Hematopoietic multipotent progenitor cell (in vitro differentiated cells): ENCODE measurements at regions not wholly inside any gene's neighbourhood (a gene's known extent, or its start where the extent isn't known, plus 50 kb on each side); places are given as distances from the start of the nearest gene placed in this dataset.
"Not testable (repeated sequence)": the region's sequence is repeated elsewhere in the genome, so short reads cannot be mapped to it uniquely, and the experiment has no call there.

Source experiments
- DNase-seq, 3 donors: peaks; one replicate each; pipeline ENCODE4 v3.0.0-alpha.2; 2011 to 2015; ENCODE audit warnings: low read depth in 2 of 3, low spot score in 2 of 3

DNA sequence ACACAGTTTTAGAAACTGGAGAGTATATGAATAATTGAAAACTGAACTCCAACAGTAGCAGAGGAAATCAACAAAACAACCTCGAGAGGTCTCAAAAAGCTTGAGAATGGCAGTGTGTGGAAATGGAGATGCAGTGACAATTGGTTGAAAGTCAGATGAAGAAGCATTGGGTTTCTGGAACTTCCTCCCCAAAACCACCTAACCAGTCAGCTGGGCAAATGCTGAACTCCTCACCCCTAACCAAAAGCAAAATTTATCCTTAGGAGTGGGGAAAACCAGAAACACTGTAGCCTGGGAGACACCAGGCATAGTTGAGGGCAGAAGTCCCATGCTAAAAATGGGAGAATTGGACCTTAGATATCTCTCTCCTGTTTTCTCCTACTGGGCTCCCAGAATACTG lies 109.9 kb downstream of the TANC2 start:
- peak in 1 of 3 donors; percentile 5 for DNase-seq

- DNase-seq, result no peak
Measured at GRCh38 chr17:63078707-63079106, 112.7 kb downstream of the TANC2 start.

GRCh38 chr17:63082273-63082861 lies 116.3 kb downstream of the TANC2 start:
- peak in 2 of 3 donors; percentile 31 to 68 for DNase-seq

DNA sequence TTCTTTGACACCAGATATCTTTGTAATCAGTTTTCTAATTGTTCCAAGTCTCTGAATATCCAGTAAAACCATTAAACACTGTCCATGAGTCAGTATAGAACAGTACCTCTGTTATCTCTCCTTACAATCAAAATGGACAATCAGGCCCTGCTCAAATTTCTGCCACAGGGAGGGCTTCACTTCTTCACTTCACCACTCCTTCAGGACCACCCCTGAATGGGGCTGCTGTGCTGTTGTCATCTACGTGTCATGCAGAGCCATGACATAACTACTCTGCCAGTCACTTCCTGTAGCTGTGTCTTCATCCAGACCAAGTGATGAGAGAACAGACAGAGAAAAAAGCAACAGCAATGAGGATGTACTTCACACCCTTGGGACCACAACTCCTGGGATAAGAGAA lies 116.9 kb downstream of the TANC2 start:
- DNase-seq, result peak in 1 of 3 donors; percentile 8

DNA sequence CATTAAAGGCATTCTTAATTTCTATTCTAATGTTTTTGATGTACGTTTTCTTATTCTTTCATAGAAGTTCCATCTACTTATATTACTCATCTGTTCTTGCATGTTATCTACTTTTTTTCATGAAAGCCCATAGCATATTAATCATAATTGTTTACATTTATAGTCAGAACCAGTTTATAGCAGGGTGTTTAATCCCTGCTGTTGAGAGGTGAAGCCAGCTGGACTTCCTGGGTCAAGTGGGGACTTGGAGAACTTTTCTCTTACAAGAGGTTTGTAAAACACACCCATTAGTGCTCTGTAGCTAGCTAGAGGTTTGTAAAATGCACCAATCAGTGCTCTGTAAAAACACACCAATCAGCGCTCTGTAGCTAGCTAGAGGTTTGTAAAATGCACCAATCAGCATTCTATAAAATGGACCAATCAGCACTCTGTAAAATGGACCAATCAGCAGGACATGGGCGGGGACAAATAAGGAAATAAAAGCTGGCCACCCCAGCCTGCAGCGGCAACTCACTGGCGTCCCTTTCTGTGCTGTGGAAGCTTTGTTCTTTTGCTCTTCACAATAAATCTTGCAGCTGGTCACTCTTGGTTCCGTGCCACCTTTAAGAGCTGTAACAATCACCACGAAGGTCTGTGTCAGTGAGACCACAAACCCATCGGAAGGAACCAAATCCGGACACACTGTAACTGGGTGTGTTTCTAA lies 120.6 kb downstream of the TANC2 start:
- no peak for DNase-seq

DNA sequence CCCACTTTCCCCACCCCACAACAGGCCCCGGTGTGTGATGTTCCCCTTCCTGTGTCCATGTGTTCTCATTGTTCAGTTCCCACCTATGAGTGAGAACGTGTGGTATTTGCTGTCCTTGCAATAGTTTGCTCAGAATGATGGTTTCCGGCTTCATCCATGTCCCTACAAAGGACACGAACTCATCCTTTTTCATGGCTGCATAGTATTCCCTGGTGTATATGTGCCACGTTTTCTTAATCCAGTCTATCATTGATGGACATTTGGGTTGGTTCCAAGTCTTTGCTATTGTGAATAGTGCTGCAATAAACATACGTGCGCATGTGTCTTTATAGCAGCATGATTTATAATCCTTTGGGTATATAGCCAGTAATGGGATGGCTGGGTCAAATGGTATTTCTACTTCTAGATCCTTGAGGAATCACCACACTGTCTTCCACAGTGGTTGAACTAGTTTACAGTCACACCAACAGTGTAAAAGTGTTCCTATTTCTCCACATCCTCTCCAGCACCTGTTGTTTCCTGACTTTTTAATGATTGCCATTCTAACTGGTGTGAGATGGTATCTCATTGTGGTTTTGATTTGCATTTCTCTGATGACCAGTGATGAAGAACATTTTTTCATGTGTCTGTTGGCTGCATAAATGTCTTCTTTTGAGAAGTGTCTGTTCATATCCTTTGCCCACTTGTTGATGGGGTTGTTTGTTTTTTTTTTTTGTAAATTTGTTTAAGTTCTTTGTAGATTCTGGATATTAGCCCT lies 124.5 kb downstream of the TANC2 start:
- DNase-seq, result not testable (repeated sequence)

DNA sequence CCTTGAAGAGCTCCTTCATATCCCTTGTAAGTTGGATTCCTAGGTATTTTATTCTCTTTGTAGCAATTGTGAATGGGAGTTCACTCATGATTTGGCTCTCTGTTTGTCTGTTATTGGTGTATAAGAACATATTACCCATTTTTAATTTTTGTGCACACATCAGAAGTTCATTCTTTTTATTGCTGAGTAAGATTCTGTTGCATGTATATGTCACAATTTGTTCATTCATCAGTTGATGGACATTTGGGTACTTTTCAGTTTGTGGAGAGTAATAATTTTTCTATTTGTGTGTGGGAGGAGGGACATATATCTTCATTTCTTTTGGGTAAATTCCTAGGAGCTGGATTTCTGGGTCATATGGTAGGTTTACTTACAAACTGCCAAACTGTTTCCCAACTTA lies 125.9 kb downstream of the TANC2 start:
- not testable (repeated sequence) for DNase-seq

DNA sequence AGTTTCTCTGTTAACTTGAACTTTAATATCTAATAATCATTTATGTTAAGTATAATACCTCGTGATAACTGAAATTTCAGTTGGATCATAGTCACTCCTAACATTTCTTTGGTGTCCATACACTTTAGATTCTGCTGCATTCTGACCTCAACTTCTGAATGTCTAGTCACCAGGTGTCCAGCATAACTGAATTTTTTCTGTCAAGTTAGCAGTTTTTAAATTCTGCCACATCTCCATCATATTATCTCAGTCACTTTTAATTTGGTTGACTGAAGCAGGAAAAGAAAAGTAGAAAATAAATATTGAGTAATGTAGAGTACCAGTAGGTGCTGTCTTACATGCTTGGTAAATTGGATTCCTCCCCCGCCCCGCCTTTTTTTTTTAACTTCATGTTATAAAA lies 128.6 kb downstream of the TANC2 start:
- no peak for DNase-seq

GRCh38 chr17:63095459-63095858 lies 129.4 kb downstream of the TANC2 start:
- no peak for DNase-seq

DNA sequence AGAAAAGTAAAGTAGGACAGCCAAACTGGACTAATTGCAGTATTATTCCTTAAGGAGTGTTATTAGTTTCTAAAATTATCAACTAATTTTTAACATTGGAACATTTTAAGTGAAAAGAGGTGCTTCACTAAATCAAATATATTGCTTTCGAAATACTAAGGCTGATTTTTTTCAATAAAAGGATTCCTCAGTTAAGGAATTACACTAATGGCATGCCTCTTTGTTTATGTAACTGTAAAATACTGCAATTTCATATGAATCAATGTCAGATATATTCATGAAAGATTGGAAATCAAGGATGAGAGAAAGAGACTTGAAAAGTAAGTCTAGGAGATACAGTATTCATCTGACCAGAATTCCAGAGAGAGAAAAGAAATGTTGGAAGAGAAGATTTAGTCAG lies 129.8 kb downstream of the TANC2 start:
- DNase-seq, result no peak

DNA sequence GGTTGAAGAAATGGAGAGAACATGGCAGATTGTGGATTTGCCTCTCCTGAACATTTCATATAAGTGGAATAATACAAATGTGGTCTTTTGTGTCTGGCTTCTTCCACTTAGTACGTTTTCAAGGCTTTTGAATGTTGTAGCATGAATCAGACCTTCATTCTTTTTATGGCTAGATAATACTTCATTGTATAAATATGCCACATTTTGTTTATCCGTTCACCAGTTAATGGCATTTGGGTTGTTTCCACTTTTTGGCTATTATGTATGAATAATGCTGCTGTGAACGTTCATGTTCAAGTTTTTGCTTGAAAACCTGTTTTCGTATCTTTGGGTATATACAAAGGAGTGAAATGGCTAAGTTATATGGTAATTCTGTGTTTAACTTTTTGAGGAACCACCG lies 130.4 kb downstream of the TANC2 start:
- DNase-seq, result no peak

DNA sequence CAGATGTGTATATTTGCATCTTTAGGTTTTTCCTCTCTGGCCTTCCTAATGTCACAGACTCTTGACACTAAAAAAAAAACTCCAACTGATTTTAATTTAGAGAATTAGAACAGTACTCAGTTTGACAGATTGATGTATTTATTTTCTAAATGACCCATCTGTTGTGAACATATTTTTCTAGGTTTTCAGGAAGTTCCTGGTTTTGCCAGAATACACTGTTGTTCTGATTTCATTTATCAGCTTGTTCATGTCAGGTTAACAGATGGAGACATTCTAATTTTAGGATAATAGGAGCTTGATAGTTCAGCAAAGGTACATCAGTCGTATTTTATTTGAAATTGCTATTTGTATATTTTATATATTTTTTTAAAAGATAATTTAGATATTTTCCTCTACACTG lies 133.4 kb downstream of the TANC2 start:
- DNase-seq, result no peak

GRCh38 chr17:63102034-63102433 lies 136.0 kb downstream of the TANC2 start:
- no peak for DNase-seq

DNA sequence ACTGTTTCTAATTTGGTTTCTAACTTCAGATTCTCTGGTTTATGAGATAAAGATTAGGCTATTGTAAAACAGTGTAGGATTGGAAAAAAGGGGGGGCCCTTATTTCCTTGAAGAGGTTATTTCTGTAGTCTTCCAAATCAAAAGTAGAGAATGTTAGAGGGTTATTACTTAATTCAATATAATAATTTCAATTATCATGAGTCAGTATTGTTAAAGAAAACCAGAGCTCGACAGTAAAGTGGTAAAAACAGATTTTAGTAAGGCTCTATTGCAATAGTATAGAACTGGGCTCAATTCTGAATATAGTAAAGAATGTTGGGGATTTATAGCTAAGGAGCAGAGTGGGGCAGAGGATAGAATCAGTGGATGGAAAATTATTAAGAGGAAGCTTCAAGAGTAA lies 140.0 kb downstream of the TANC2 start:
- no peak for DNase-seq

DNA sequence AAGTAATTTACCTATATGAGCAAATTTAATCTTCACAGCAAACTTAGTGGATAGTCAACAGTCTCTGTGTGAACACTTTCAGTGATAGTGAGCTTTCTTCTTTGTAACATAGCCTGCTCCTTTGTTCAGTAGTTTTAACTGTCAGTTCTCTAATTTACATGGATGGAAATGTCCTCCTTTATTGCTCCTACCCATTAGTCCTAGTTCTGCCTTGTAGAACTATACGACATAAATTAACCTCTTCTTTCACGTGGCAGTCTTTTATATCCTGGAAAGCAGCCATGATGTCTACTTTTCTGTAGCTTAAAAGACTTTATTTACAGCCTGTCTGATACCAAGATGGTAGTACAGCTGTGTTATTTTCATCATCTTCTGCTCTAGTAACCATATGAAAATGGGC lies 143.6 kb downstream of the TANC2 start:
- no peak for DNase-seq

- peak in 1 of 3 donors; percentile 32 for DNase-seq
Measured at GRCh38 chr17:63113167-63113566, 147.1 kb downstream of the TANC2 start.

DNA sequence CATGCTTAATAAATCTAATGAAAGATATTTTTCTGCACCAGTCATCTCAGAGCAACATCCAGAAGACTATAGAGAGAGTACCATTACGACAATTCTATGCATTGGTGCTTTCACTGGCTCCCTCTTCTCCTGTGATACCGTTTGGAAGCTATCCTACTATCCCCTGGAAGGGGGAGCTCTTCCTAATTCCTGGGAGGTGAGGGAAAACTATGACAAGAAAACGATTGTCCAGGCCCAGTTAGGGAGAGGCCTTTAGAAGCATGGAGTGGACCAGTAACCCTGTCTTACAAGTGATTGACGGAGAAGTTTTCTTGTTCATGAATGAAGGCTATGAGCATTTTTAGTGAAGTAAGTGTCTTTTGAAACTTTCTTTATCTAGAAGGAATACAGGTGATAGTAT lies 150.2 kb downstream of the TANC2 start:
- no peak for DNase-seq

DNA sequence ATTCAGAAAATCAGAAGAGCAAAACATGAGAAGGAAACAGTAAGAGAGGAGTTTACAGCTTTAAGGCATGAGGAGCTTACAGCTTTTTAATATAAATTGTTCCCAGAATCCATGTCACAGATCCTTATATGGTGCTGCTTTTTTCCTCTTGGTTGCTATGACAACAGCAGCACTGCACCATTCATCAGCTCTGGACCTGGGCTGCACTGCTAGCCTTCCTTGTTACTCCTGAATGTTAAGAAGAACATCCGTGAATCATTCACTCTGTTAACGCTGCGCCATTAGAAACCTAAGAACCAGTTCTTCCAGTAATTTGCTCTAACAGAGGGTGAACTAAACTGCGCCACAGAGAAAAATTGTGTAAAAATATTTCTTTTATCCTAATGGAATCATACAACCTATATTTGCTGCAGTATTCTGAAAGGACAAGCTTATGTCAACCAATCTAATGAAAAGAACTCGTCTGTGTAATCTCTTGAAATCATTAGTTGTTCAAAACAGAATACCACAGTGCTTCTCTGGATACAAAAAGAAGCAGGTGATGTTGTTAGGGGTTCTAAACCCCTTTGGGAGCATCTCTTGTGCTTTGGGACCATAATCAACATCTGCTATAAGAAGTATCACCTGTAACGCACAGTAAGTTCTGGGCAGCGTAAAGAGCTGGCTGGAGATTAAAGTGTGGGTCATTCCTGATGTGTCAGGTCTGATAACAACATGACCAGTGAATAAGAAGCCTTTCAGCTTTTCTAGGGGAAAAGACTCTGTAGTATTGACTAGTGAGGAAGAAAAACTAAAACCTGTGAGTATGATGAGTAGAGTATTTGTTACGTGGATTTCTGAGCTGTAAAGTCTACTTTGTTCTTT lies 151.2 kb downstream of the TANC2 start:
- no peak for DNase-seq

DNA sequence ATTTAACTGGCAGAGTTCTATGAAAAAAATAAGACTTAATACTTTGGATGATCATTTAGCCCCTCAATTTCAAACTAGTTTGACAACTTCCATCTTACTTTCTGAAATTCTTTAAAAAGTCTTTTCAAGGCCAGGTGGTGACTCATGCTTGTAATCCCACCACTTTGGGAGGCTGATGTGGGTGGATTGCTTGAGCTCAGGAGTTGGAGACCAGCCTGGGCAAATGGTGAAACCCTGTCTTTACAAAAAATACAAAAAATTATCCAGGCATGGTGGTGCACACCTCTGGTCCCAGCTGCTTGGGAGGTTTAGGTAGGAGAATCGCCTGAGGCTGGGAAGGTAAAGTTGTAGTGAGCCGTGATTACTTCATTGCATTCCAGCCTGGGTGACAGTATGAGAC lies 154.4 kb downstream of the TANC2 start:
- DNase-seq, result no peak

GRCh38 chr17:63124536-63124935 lies 158.5 kb downstream of the TANC2 start:
- no peak for DNase-seq

DNA sequence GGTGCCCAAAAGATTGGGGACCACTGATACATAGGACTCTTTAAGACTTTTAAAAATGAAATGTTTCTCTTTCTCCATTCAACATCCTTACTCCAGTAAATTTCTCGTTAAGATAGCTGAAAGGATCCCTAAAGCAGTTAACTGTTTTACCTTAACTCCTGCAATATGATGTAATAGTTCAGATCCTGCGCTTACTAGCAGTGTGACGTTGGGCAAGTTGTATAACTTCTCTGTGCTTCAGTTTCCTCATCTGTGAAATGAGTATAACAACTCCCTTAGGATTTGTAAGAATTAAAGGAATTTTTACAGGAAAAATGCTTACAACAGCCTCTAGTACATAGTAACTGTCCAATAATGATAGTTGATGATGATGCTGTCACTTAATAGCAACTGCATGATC lies 158.9 kb downstream of the TANC2 start:
- DNase-seq, result no peak
